ENCODE measurements at regions not wholly inside any gene's neighbourhood (a gene's known extent, or its start where the extent isn't known, plus 50 kb on each side); places are given as distances from the start of the nearest gene placed in this dataset.

GRCh38 chr2:104358122-104358521 is 495.8 kb upstream of the POU3F3 start:
- Mint-ChIP-seq H3K27ac (no peak overlapping the region), H3K27me3 (ENCODE audit: low read depth in 2 of 2) (no peaks in the 10 kb centered on the region), H3K4me1 (no peaks in the 10 kb centered on the region), H3K36me3 (no peaks in the 10 kb centered on the region), H3K4me3 (no peak overlapping the region), H3K9me3 (no peaks in the 10 kb centered on the region)
- TF ChIP-seq CTCF (IDR thresholded peaks at IDR 0.05), result no peak
- DNase-seq, result no peak
- Histone ChIP-seq H3K27me3 (ENCODE audit: control insufficient read depth, insufficient read depth, low read length) (no peaks in the 10 kb centered on the region), H3K27ac (ENCODE audit: low read length) (no peak overlapping the region), H3K4me3 (ENCODE audit: low read length) (no peak overlapping the region), H3K36me3 (ENCODE audit: control insufficient read depth, insufficient read depth, low read length) (no peaks in the 10 kb centered on the region), H3K4me1 (ENCODE audit: control insufficient read depth, insufficient read depth, low read length) (no peaks in the 10 kb centered on the region), H3K9me3 (ENCODE audit: control insufficient read depth, insufficient read depth, low read length) (no peaks in the 10 kb centered on the region)
- 89% methylated on average over 5 of the region's 5 CpGs for WGBS (ENCODE audit: insufficient coverage)
- no peak for ATAC-seq
- intact Hi-C loops (cut with micrococcal nuclease), result no loop called here

- H3K4me3 ChIP-seq (ENCODE audit: low read length), result no peak overlapping the region
- DNase-seq (no peak), ATAC-seq (no peak)
- H3K36me3 ChIP-seq (ENCODE audit: control insufficient read depth, insufficient read depth, low read length), result no peaks in the 10 kb centered on the region
- Mint-ChIP-seq H3K36me3 (no peaks in the 10 kb centered on the region), H3K4me3 (no peak overlapping the region), H3K27me3 (ENCODE audit: low read depth in 2 of 2) (no peaks in the 10 kb centered on the region), H3K9me3 (no peaks in the 10 kb centered on the region), H3K4me1 (no peaks in the 10 kb centered on the region), H3K27ac (no peak overlapping the region)
- no peaks in the 10 kb centered on the region for H3K9me3 ChIP-seq (ENCODE audit: control insufficient read depth, insufficient read depth, low read length)
- H3K27ac ChIP-seq (ENCODE audit: low read length), result no peak overlapping the region
- intact Hi-C loops (cut with micrococcal nuclease), result no loop called here
- no peaks in the 10 kb centered on the region for H3K27me3 ChIP-seq (ENCODE audit: control insufficient read depth, insufficient read depth, low read length)
- 84% methylated on average over 2 of the region's 5 CpGs for WGBS (ENCODE audit: insufficient coverage)
- H3K4me1 ChIP-seq (ENCODE audit: control insufficient read depth, insufficient read depth, low read length), result no peaks in the 10 kb centered on the region
- TF ChIP-seq CTCF (IDR thresholded peaks at IDR 0.05), result no peak
Observed at GRCh38 chr2:104361414-104361813, 492.5 kb upstream of the POU3F3 start.

DNA sequence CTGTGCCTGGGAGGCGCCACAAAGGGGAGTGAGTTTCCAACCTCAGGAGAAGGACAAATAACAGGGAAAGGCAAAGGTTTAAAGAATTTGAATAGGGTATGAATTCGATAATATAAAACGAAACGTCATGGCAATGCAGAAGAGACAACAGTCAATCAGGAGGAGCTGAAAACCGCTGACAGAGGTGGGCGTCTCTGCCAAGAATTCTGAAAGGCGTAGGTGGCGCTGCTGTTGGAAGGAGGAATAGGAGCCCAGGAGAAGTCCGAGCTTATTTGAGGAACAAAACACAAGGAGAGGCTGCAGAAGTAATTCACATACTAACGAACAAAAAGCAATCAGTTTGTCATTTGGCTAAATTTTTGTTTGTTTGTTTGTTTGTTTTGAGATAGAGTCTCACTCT is 485.8 kb upstream of the POU3F3 start:
- H3K4me1 Mint-ChIP-seq, result no peaks in the 10 kb centered on the region
- H3K4me3 ChIP-seq (ENCODE audit: low read length), result no peak overlapping the region
- H3K27ac Mint-ChIP-seq, result no peak overlapping the region
- no peaks in the 10 kb centered on the region for H3K27me3 ChIP-seq (ENCODE audit: control insufficient read depth, insufficient read depth, low read length)
- TF ChIP-seq CTCF (IDR thresholded peaks at IDR 0.05), result no peak
- no peak for ATAC-seq
- H3K36me3 Mint-ChIP-seq, result no peaks in the 10 kb centered on the region
- H3K4me1 ChIP-seq (ENCODE audit: control insufficient read depth, insufficient read depth, low read length), result no peaks in the 10 kb centered on the region
- H3K27ac ChIP-seq (ENCODE audit: low read length), result no peak overlapping the region
- H3K9me3 Mint-ChIP-seq, result no peaks in the 10 kb centered on the region
- H3K4me3 Mint-ChIP-seq, result no peak overlapping the region
- H3K36me3 ChIP-seq (ENCODE audit: control insufficient read depth, insufficient read depth, low read length), result no peaks in the 10 kb centered on the region
- 80% methylated on average over 10 of the region's 10 CpGs for WGBS (ENCODE audit: insufficient coverage)
- H3K9me3 ChIP-seq (ENCODE audit: control insufficient read depth, insufficient read depth, low read length), result no peaks in the 10 kb centered on the region
- intact Hi-C loops (cut with micrococcal nuclease), result no loop called here
- H3K27me3 Mint-ChIP-seq (ENCODE audit: low read depth in 2 of 2), result no peaks in the 10 kb centered on the region
- DNase-seq, result no peak

DNA sequence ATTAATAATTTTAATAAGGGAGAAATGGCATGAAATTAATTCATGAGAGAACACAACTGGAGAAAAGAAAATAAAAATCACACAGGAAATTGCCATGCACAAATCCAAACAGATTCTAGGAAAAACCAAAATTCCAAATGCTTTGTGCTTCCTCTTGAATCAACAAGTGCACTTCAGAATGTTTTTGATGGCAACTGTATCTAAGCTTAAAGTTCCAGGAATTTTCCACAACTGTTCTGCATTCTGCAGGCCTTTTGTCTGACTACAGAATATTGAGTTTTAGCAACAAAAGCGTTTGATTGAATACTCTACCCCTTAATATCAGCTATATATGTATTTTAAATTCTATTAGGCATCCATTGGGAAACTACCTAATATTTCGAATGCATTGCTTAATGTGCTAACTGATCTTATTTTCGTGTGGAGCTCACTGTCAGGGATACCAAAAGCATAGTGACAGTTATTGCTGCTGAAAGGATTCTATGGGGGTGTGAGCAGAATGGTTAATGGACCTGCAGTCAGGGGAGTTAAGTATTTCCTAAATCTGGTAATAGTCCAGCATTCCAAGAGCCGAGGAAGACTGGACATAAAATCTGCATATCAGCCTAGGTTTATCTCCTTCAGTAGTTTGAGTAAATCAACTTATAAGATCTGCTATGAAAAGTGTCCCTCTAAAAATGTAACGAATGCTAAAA is 482.7 kb upstream of the POU3F3 start:
- no peaks in the 10 kb centered on the region for H3K27me3 Mint-ChIP-seq (ENCODE audit: low read depth in 2 of 2)
- Histone ChIP-seq H3K27ac (ENCODE audit: low read length) (no peak overlapping the region), H3K27me3 (ENCODE audit: control insufficient read depth, insufficient read depth, low read length) (no peaks in the 10 kb centered on the region), H3K4me3 (ENCODE audit: low read length) (no peak overlapping the region), H3K9me3 (ENCODE audit: control insufficient read depth, insufficient read depth, low read length) (no peaks in the 10 kb centered on the region), H3K4me1 (ENCODE audit: control insufficient read depth, insufficient read depth, low read length) (no peaks in the 10 kb centered on the region), H3K36me3 (ENCODE audit: control insufficient read depth, insufficient read depth, low read length) (no peaks in the 10 kb centered on the region)
- no peak overlapping the region for H3K27ac Mint-ChIP-seq
- DNase-seq, result no peak
- 82% methylated on average over 4 of the region's 5 CpGs for WGBS (ENCODE audit: insufficient coverage)
- no peak for TF ChIP-seq CTCF (IDR thresholded peaks at IDR 0.05)
- H3K4me3 Mint-ChIP-seq, result no peak overlapping the region
- H3K4me1 Mint-ChIP-seq, result no peaks in the 10 kb centered on the region
- intact Hi-C loops (cut with micrococcal nuclease), result no loop called here
- no peaks in the 10 kb centered on the region for H3K36me3 Mint-ChIP-seq
- ATAC-seq, result no peak
- peaks cover 0 to 6% of the 10 kb centered on the region in 2 donors for H3K9me3 Mint-ChIP-seq

Data from natural killer cell (primary cell).